Keratinocyte (primary cell): ENCODE measurements at regions not wholly inside any gene's neighbourhood (a gene's known extent, or its start where the extent isn't known, plus 50 kb on each side); places are given as distances from the start of the nearest gene placed in this dataset.

Source experiments
- DNase-seq: peaks from one replicate; pipeline ENCODE4 v3.0.0-alpha.2; 2011; ENCODE audit warnings: low read depth, missing footprints, low spot score
- FAIRE-seq: peaks from 2 replicates; lab custom pipeline; 2011; peaks lifted over from hg19 to GRCh38; lab: Jason Lieb, UNC
- H2AFZ ChIP-seq: 2 replicates; pipeline ENCODE4 v1.6.0; 2012; ENCODE audit warnings: low read length, control low read depth, inconsistent platforms; ENCODE audit not compliant: control insufficient read depth
- H3K27ac ChIP-seq: 2 replicates; pipeline ENCODE4 v1.5.1; 2011; ENCODE audit warnings: low read length; ENCODE audit not compliant: control insufficient read depth, insufficient read depth
- H3K27me3 ChIP-seq: 3 replicates; pipeline ENCODE4 v1.6.0; 2011; ENCODE audit warnings: low read length; ENCODE audit not compliant: control insufficient read depth, insufficient read depth; ENCODE audit errors: extremely low read depth
- H3K36me3 ChIP-seq, 2 experiments: 2 replicates in 1 of 2; 3 replicates in 1 of 2; pipeline ENCODE4 v1.5.1; 2011; ENCODE audit warnings: low read length in 2 of 2, mild to moderate bottlenecking in 1 of 2; ENCODE audit not compliant: control insufficient read depth in 2 of 2, insufficient read depth in 2 of 2; ENCODE audit errors: extremely low read depth in 1 of 2
- H3K4me1 ChIP-seq: 3 replicates; pipeline ENCODE4 v1.5.1; 2011; ENCODE audit warnings: low read length; ENCODE audit not compliant: control insufficient read depth, insufficient read depth; ENCODE audit errors: extremely low read depth
- H3K4me2 ChIP-seq: 3 replicates; pipeline ENCODE4 v1.6.0; 2011; ENCODE audit warnings: low read depth, low read length; ENCODE audit not compliant: control insufficient read depth, insufficient read depth; ENCODE audit errors: extremely low read depth
- H3K4me3 ChIP-seq, 3 experiments: fragments of 200-600 bp in 1 of 3; sonication (generic) in 1 of 3; 2 replicates in 2 of 3; 3 replicates in 1 of 3; pipeline ENCODE4 v1.5.1; 2011 to 2016; ENCODE audit warnings: low read length in 3 of 3, mild to moderate bottlenecking in 3 of 3, control low read depth in 2 of 3, inconsistent platforms in 1 of 3, low read depth in 1 of 3, mixed read lengths in 1 of 3, mixed run types in 1 of 3, moderate library complexity in 1 of 3; ENCODE audit not compliant: control insufficient read depth in 2 of 3, insufficient read depth in 2 of 3; ENCODE audit errors: extremely low read depth in 1 of 3
- H3K79me2 ChIP-seq: 2 replicates; pipeline ENCODE4 v1.6.0; 2012; ENCODE audit warnings: low read length; ENCODE audit not compliant: control insufficient read depth, insufficient read depth
- H3K9ac ChIP-seq: 3 replicates; pipeline ENCODE4 v1.6.0; 2011; ENCODE audit warnings: low read length; ENCODE audit not compliant: control insufficient read depth, insufficient read depth; ENCODE audit errors: extremely low read depth
- H3K9me1 ChIP-seq: 3 replicates; pipeline ENCODE4 v1.6.0; 2011; ENCODE audit warnings: low read length; ENCODE audit not compliant: control insufficient read depth, insufficient read depth; ENCODE audit errors: extremely low read depth
- H3K9me3 ChIP-seq: 2 replicates; pipeline ENCODE4 v1.5.1; 2012; ENCODE audit warnings: low read depth, low read length; ENCODE audit not compliant: control insufficient read depth
- H4K20me1 ChIP-seq: 3 replicates; pipeline ENCODE4 v1.6.0; 2011; ENCODE audit warnings: low read length; ENCODE audit not compliant: control insufficient read depth, insufficient read depth; ENCODE audit errors: extremely low read depth
- CTCF ChIP-seq, 3 experiments: IDR thresholded peaks in 1 of 3; conservative IDR thresholded peaks in 1 of 3; optimal IDR thresholded peaks in 1 of 3; 2 replicates in 2 of 3; 3 replicates in 1 of 3; pipeline versions ENCODE3 to v1.5.1; 2011; ENCODE audit warnings: low read length in 3 of 3, mild to moderate bottlenecking in 3 of 3, moderate library complexity in 2 of 3, control low read depth in 1 of 3, inconsistent platforms in 1 of 3; ENCODE audit not compliant: insufficient read depth in 2 of 3; ENCODE audit errors: extremely low read depth in 1 of 3
- EZH2 ChIP-seq: IDR thresholded peaks from one replicate; pipeline ENCODE4 v1.6.1; 2012; ENCODE audit warnings: inconsistent platforms, mild to moderate bottlenecking, low read length, moderate library complexity
- dilution Hi-C: fragments of 300-500 bp; cut with MboI; formaldehyde crosslinking; loops from one replicate; pipeline ENCODE4 v1.7.0; 2020; ENCODE audit warnings: low sequenced_read_pairs; ENCODE audit not compliant: extremely low pct_ligation_motif_present

- TF ChIP-seq EZH2 = no peak
- Histone ChIP-seq H3K9ac (no peak overlapping the region), H3K27ac (no peak overlapping the region), H3K4me2 (no peak overlapping the region), H3K79me2 (no peaks in the 10 kb centered on the region), H3K4me1 (peaks cover 2% of the 10 kb centered on the region), H3K27me3 (no peaks in the 10 kb centered on the region), H3K9me1 (no peaks in the 10 kb centered on the region), H3K4me3 (no peak overlapping the region), H3K9me3 (no peaks in the 10 kb centered on the region), H3K36me3 (no peaks in the 10 kb centered on the region), H4K20me1 (no peaks in the 10 kb centered on the region), H2AFZ (no peak overlapping the region)
- FAIRE-seq (no peak), DNase-seq (no peak)
- dilution Hi-C loops = no loop called here
Observed at GRCh38 chr3:139204728-139205127, 139.1 kb upstream of the MRPS22 start.

- Histone ChIP-seq H3K9me1 (no peaks in the 10 kb centered on the region), H3K9me3 (no peaks in the 10 kb centered on the region), H3K9ac (no peak overlapping the region), H3K27me3 (peaks cover 4% of the 10 kb centered on the region), H3K4me3 (no peak overlapping the region), H3K4me1 (no peaks in the 10 kb centered on the region), H3K27ac (no peak overlapping the region), H3K4me2 (no peak overlapping the region), H2AFZ (no peak overlapping the region), H3K36me3 (no peaks in the 10 kb centered on the region), H4K20me1 (no peaks in the 10 kb centered on the region), H3K79me2 (no peaks in the 10 kb centered on the region)
- dilution Hi-C loops = no loop called here
- no peak for FAIRE-seq
- DNase-seq = no peak
- TF ChIP-seq EZH2 (no peak), CTCF (optimal IDR thresholded peaks at IDR 0.05 in 1 of 3, IDR thresholded peaks at IDR 0.05 in 1 of 3, conservative IDR thresholded peaks at IDR 0.05 in 1 of 3; ENCODE audit: extremely low read depth in 1 of 3, insufficient read depth in 2 of 3, low read length in 3 of 3) (no peak)
Observed at GRCh38 chr3:139213936-139214335, 129.9 kb upstream of the MRPS22 start.

- FAIRE-seq = no peak
Observed at GRCh38 chr3:139216958-139217357, 126.9 kb upstream of the MRPS22 start.

More at GRCh38 chr3:139216958-139217357, 126.9 kb upstream of the MRPS22 start:
- no peak overlapping the region for H3K27ac ChIP-seq
- H3K36me3 ChIP-seq = no peaks in the 10 kb centered on the region
- no peak overlapping the region for H3K9ac ChIP-seq
- H3K4me1 ChIP-seq = no peaks in the 10 kb centered on the region
- no peaks in the 10 kb centered on the region for H4K20me1 ChIP-seq
- peaks cover 4% of the 10 kb centered on the region for H3K27me3 ChIP-seq
- dilution Hi-C loops = no loop called here
- H3K9me3 ChIP-seq = no peaks in the 10 kb centered on the region
- H3K79me2 ChIP-seq = no peaks in the 10 kb centered on the region
- H3K4me2 ChIP-seq = no peak overlapping the region
- no peak overlapping the region for H2AFZ ChIP-seq
- TF ChIP-seq EZH2 (no peak), CTCF (optimal IDR thresholded peaks at IDR 0.05 in 1 of 3, IDR thresholded peaks at IDR 0.05 in 1 of 3, conservative IDR thresholded peaks at IDR 0.05 in 1 of 3; ENCODE audit: extremely low read depth in 1 of 3, insufficient read depth in 2 of 3, low read length in 3 of 3) (no peak)
- no peak overlapping the region for H3K4me3 ChIP-seq
- H3K9me1 ChIP-seq = no peaks in the 10 kb centered on the region
- DNase-seq = no peak
